ENCODE measurements at regions not wholly inside any gene's neighbourhood (a gene's known extent, or its start where the extent isn't known, plus 50 kb on each side); places are given as distances from the start of the nearest gene placed in this dataset.
"Not testable (repeated sequence)": the region's sequence is repeated elsewhere in the genome, so short reads cannot be mapped to it uniquely, and the experiment has no call there.

GRCh38 chr20:53685070-53685595, 91.5 kb upstream of the ZNF217 start:
- DNase-seq: no peak

GRCh38 chr20:53683506-53683905, 89.9 kb upstream of the ZNF217 start:
- no peak for DNase-seq

GRCh38 chr20:53681352-53682212, 87.9 kb upstream of the ZNF217 start:
- DNase-seq: no peak

GRCh38 chr20:53679597-53680309, 86.1 kb upstream of the ZNF217 start:
- no peak for DNase-seq

GRCh38 chr20:53678990-53679596, 85.5 kb upstream of the ZNF217 start:
- DNase-seq: no peak

- no peak for DNase-seq
Measured at GRCh38 chr20:53678315-53678989, 84.8 kb upstream of the ZNF217 start.

- DNase-seq: no peak
Measured at GRCh38 chr20:53677447-53678314, 84.0 kb upstream of the ZNF217 start.

- DNase-seq: no peak
Measured at GRCh38 chr20:53676987-53677386, 83.3 kb upstream of the ZNF217 start.

GRCh38 chr20:53676519-53676822, 82.8 kb upstream of the ZNF217 start:
- no peak for DNase-seq

GRCh38 chr20:53672484-53673129, 79.0 kb upstream of the ZNF217 start:
- no peak for DNase-seq

GRCh38 chr20:53671370-53671769, 77.7 kb upstream of the ZNF217 start:
- no peak for DNase-seq

GRCh38 chr20:53669517-53670313, 76.1 kb upstream of the ZNF217 start:
- DNase-seq: not testable (repeated sequence)

GRCh38 chr20:53668992-53669391, 75.4 kb upstream of the ZNF217 start:
- DNase-seq: no peak

- no peak for DNase-seq
Measured at GRCh38 chr20:53666144-53666543, 72.5 kb upstream of the ZNF217 start.

GRCh38 chr20:53664121-53664520, 70.5 kb upstream of the ZNF217 start:
- no peak for DNase-seq

GRCh38 chr20:53663521-53663920, 69.9 kb upstream of the ZNF217 start:
- not testable (repeated sequence) for DNase-seq

GRCh38 chr20:53662595-53662994, 69.0 kb upstream of the ZNF217 start:
- DNase-seq: no peak

GRCh38 chr20:53660947-53661381, 67.3 kb upstream of the ZNF217 start:
- no peak for DNase-seq

GRCh38 chr20:53660078-53660909, 66.7 kb upstream of the ZNF217 start:
- no peak for DNase-seq

GRCh38 chr20:53658973-53659372, 65.3 kb upstream of the ZNF217 start:
- no peak for DNase-seq

Data from NCI-H1092 (cell line).